T-cell (primary cell): ENCODE measurements at regions not wholly inside any gene's neighbourhood (a gene's known extent, or its start where the extent isn't known, plus 50 kb on each side); places are given as distances from the start of the nearest gene placed in this dataset.

ENCODE experiments used
- ATAC-seq, 4 experiments: fragments of 200-7000 bp in 3 of 4; fragments of 150-1000 bp in 1 of 4; cut with Tn5 transposase; replicated peaks in 1 of 4; 1 replicate in 3 of 4; 2 replicates in 1 of 4; pipeline ENCODE4 v1.10.0; 2021; ENCODE audit warnings: moderate library complexity in 3 of 4, mild to moderate bottlenecking in 2 of 4, moderate number of reproducible peaks in 1 of 4
- CTCF ChIA-PET, 2 donors: fragments of 300-600 bp; sonication (Branson Sonifier 250); formaldehyde crosslinking; loops; one replicate each; lab custom pipeline; 2022; ENCODE audit warnings: antibody characterized with exemption in 2 of 2; lab: Charles Lee
- POLR2A ChIA-PET, 2 donors: fragments of 300-600 bp; sonication (Branson Sonifier 250); formaldehyde crosslinking; loops; one replicate each; lab custom pipeline; 2022; ENCODE audit warnings: antibody characterized with exemption in 2 of 2; lab: Charles Lee
- DNase-seq, 35 experiments: peaks; one replicate each; pipeline versions ENCODE4 v3.0.0 to v3.0.0-alpha.2; 2013 to 2023
- H3K27ac ChIP-seq: one replicate; pipeline ENCODE4 v1.5.1; 2013; ENCODE audit warnings: low read length
- H3K27me3 ChIP-seq, 2 experiments: replicated peaks in 1 of 2; 1 replicate in 1 of 2; 2 replicates in 1 of 2; pipeline versions ENCODE4 v1.6.1 to v1.7.0; 2013; ENCODE audit warnings: low read length in 1 of 2, mixed read lengths in 1 of 2; ENCODE audit not compliant: control insufficient read depth in 2 of 2, insufficient read depth in 2 of 2; ENCODE audit errors: extremely low read depth in 1 of 2
- H3K36me3 ChIP-seq, 2 donors: 1 replicate in 1 of 2; 2 replicates in 1 of 2; pipeline versions ENCODE4 v1.6.1 to v1.7.0; 2013; ENCODE audit warnings: low read length in 1 of 2; ENCODE audit not compliant: control insufficient read depth in 2 of 2, insufficient read depth in 1 of 2; ENCODE audit errors: extremely low read depth in 1 of 2
- H3K4me1 ChIP-seq, 2 experiments: 1 replicate in 1 of 2; 2 replicates in 1 of 2; pipeline versions ENCODE4 v1.6.1 to v1.7.0; 2013; ENCODE audit warnings: low read length in 2 of 2, mixed read lengths in 1 of 2; ENCODE audit not compliant: insufficient read depth in 2 of 2, control insufficient read depth in 1 of 2; ENCODE audit errors: extremely low read depth in 1 of 2
- H3K4me3 ChIP-seq, 2 donors: 1 replicate in 1 of 2; 2 replicates in 1 of 2; pipeline versions ENCODE4 v1.5.1 to v1.7.0; 2013; ENCODE audit warnings: mild to moderate bottlenecking in 2 of 2, low read length in 1 of 2, moderate library complexity in 1 of 2; ENCODE audit not compliant: control insufficient read depth in 1 of 2; ENCODE audit errors: extremely low read depth in 1 of 2
- H3K9me3 ChIP-seq: 2 replicates; pipeline ENCODE4 v1.7.0; 2013
- H3K27ac Mint-ChIP-seq, 2 donors: one replicate each; pipeline ENCODE4 v1.8.0; 2020 to 2021; ENCODE audit warnings: mild to moderate bottlenecking in 2 of 2, mixed read lengths in 2 of 2
- H3K27me3 Mint-ChIP-seq, 2 donors: one replicate each; pipeline ENCODE4 v1.8.0; 2021 to 2022; ENCODE audit warnings: mixed read lengths in 2 of 2
- H3K36me3 Mint-ChIP-seq: one replicate; pipeline ENCODE4 v1.8.0; 2021; ENCODE audit warnings: mixed read lengths
- H3K4me1 Mint-ChIP-seq, 3 donors: one replicate each; pipeline ENCODE4 v1.8.0; 2020 to 2022; ENCODE audit warnings: mixed read lengths in 3 of 3, mild to moderate bottlenecking in 1 of 3
- H3K4me3 Mint-ChIP-seq, 3 donors: one replicate each; pipeline ENCODE4 v1.8.0; 2020 to 2022; ENCODE audit warnings: mild to moderate bottlenecking in 3 of 3, mixed read lengths in 3 of 3, moderate library complexity in 3 of 3
- H3K9me3 Mint-ChIP-seq, 3 donors: one replicate each; pipeline ENCODE4 v1.8.0; 2020 to 2022; ENCODE audit warnings: mixed read lengths in 3 of 3
- WGBS: methylation state at CpG from one replicate; pipeline ENCODE4 v1.1.5; 2013; ENCODE audit warnings: missing lambda C conversion rate; ENCODE audit not compliant: insufficient coverage; 5-methylcytosine and 5-hydroxymethylcytosine counted together

DNA sequence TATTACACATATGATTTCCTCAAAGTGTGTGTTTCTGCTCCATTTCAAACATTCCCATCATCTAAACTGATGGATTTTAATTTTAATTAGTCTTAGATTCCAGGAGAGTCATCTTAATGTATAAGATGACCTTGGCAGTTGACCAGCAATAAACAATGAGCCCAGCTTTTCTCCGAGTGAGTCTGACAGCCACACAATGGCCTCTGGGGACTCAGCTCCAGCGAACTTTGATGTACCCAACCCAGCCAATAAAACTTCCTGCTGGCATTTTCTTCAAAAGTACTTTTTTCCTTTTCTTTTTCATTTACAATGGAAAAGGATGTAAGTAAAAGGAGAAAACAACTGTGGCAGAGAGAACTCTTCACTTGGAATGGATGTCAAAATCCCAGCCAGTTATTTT is 139.1 kb upstream of the CTBP2 start:
- Mint-ChIP-seq H3K4me3 (no peak overlapping the region), H3K27me3 (peaks cover 1 to 5% of the 10 kb centered on the region in 2 donors)
- no CpG with 5 or more reads among the region's 2 CpGs for WGBS

GRCh38 chr10:125296598-125296997 is 136.2 kb upstream of the CTBP2 start:
- DNase-seq (no peak), ATAC-seq (no peak)
- Mint-ChIP-seq H3K9me3 (peaks cover 0 to 22% (median 3%) of the 10 kb centered on the region in 3 donors), H3K4me1 (no peaks in the 10 kb centered on the region), H3K27me3 (peaks cover 0 to 1% of the 10 kb centered on the region in 2 donors), H3K36me3 (no peaks in the 10 kb centered on the region), H3K4me3 (no peak overlapping the region), H3K27ac (no peak overlapping the region)
- Histone ChIP-seq H3K9me3 (no peaks in the 10 kb centered on the region), H3K4me1 (no peaks in the 10 kb centered on the region), H3K36me3 (no peaks in the 10 kb centered on the region), H3K27me3 (peaks cover 0 to 3% of the 10 kb centered on the region in 2 experiments), H3K4me3 (no peak overlapping the region), H3K27ac (no peak overlapping the region)
- CTCF ChIA-PET = no interaction called here
- WGBS = 76% methylated on average over 9 of the region's 9 CpGs
- POLR2A ChIA-PET = no interaction called here

More for the DNA sequence above, 139.1 kb upstream of the CTBP2 start:
- Histone ChIP-seq H3K4me3 (no peak overlapping the region), H3K27ac (no peak overlapping the region), H3K9me3 (no peaks in the 10 kb centered on the region), H3K36me3 (no peaks in the 10 kb centered on the region), H3K4me1 (no peaks in the 10 kb centered on the region), H3K27me3 (peaks cover 0 to 6% of the 10 kb centered on the region in 2 experiments)
- DNase-seq (no peak), ATAC-seq (no peak)
- Mint-ChIP-seq H3K27ac (no peak overlapping the region), H3K9me3 (peaks cover 0 to 15% (median 0%) of the 10 kb centered on the region in 3 donors), H3K4me1 (no peaks in the 10 kb centered on the region), H3K36me3 (no peaks in the 10 kb centered on the region)
- ChIA-PET CTCF (no interaction called here), POLR2A (no interaction called here)

- H3K4me3 Mint-ChIP-seq = no peak overlapping the region
- H3K27ac ChIP-seq = no peak overlapping the region
- H3K36me3 Mint-ChIP-seq = no peaks in the 10 kb centered on the region
- DNase-seq = no peak
- peaks cover 0 to 3% of the 10 kb centered on the region in 2 experiments for H3K27me3 ChIP-seq
- H3K27me3 Mint-ChIP-seq = no peaks in the 10 kb centered on the region
- no peaks in the 10 kb centered on the region for H3K4me1 ChIP-seq
- ChIA-PET CTCF (no interaction called here), POLR2A (no interaction called here)
- ATAC-seq = no peak
- no peak overlapping the region for H3K4me3 ChIP-seq
- no CpG with 5 or more reads among the region's 2 CpGs for WGBS
- H3K36me3 ChIP-seq = no peaks in the 10 kb centered on the region
- no peaks in the 10 kb centered on the region for H3K9me3 ChIP-seq
- H3K4me1 Mint-ChIP-seq = no peaks in the 10 kb centered on the region
- peaks cover 0 to 20% (median 3%) of the 10 kb centered on the region in 3 donors for H3K9me3 Mint-ChIP-seq
- H3K27ac Mint-ChIP-seq = no peak overlapping the region
These were observed 133.7 kb upstream of the CTBP2 start for GRCh38 chr10:125294109-125294508.

DNA sequence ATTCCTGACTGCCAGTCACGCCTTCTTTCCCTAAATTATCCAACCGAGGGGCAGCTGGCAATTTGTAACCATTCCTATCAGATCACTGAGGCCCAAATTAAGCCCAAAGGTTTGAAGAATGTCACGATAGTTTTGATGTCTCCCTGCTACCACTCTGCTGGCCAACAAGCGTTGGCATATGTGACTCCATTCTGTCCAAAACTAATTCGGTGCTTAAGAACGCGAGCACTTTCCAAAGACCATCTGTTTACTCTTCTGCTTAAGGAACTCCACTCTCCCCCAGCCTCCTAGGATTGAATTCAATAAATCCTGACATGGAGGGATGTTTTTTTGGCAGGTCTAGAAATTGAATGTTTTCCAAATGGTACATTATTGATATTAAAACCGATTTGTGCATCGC is 131.5 kb upstream of the CTBP2 start:
- no peaks in the 10 kb centered on the region for H3K36me3 ChIP-seq
- ChIA-PET CTCF (no interaction called here), POLR2A (no interaction called here)
- ATAC-seq (no peak), DNase-seq (no peak)
- H3K27me3 ChIP-seq = peaks cover 0 to 3% of the 10 kb centered on the region in 2 experiments
- H3K4me1 ChIP-seq = no peaks in the 10 kb centered on the region
- H3K9me3 ChIP-seq = no peaks in the 10 kb centered on the region
- Mint-ChIP-seq H3K4me3 (no peak overlapping the region), H3K36me3 (no peaks in the 10 kb centered on the region), H3K4me1 (no peaks in the 10 kb centered on the region), H3K9me3 (peaks cover 5 to 29% (median 9%) of the 10 kb centered on the region in 3 donors), H3K27me3 (peaks cover 6 to 9% of the 10 kb centered on the region in 2 donors), H3K27ac (no peak overlapping the region)
- no peak overlapping the region for H3K27ac ChIP-seq
- no peak overlapping the region for H3K4me3 ChIP-seq
- WGBS = 82% methylated on average over 5 of the region's 9 CpGs

DNA sequence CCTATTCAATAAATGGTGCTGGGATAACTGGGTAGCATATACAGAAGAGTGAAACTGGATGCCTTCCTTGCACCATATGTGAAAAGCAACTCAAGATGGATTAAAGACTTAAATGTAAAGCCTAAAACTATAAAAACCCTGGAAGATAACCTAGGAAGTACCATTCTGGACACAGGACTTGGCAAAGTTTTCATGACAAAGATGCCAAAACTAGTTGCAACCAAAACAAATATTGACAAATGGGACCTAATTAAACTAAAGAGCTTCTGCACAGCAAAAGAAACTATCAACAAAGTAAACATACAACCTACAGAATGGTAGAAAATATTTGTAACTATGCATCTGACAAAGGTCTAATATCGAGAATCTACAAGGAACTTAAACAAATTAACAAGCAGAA is 129.1 kb upstream of the CTBP2 start:
- DNase-seq = no peak
- Mint-ChIP-seq H3K36me3 (no peaks in the 10 kb centered on the region), H3K4me1 (no peaks in the 10 kb centered on the region), H3K27me3 (peaks cover 10 to 14% of the 10 kb centered on the region in 2 donors), H3K27ac (no peak overlapping the region), H3K4me3 (no peak overlapping the region), H3K9me3 (peaks cover 5 to 18% (median 9%) of the 10 kb centered on the region in 3 donors)
- ATAC-seq = no peak
- H3K4me1 ChIP-seq = no peaks in the 10 kb centered on the region
- no peak overlapping the region for H3K4me3 ChIP-seq
- H3K36me3 ChIP-seq = no peaks in the 10 kb centered on the region
- 40% methylated on average over 1 of the region's 1 CpG for WGBS
- POLR2A ChIA-PET = no interaction called here
- H3K27ac ChIP-seq = no peak overlapping the region
- no peaks in the 10 kb centered on the region for H3K27me3 ChIP-seq
- CTCF ChIA-PET = no interaction called here
- no peaks in the 10 kb centered on the region for H3K9me3 ChIP-seq

DNA sequence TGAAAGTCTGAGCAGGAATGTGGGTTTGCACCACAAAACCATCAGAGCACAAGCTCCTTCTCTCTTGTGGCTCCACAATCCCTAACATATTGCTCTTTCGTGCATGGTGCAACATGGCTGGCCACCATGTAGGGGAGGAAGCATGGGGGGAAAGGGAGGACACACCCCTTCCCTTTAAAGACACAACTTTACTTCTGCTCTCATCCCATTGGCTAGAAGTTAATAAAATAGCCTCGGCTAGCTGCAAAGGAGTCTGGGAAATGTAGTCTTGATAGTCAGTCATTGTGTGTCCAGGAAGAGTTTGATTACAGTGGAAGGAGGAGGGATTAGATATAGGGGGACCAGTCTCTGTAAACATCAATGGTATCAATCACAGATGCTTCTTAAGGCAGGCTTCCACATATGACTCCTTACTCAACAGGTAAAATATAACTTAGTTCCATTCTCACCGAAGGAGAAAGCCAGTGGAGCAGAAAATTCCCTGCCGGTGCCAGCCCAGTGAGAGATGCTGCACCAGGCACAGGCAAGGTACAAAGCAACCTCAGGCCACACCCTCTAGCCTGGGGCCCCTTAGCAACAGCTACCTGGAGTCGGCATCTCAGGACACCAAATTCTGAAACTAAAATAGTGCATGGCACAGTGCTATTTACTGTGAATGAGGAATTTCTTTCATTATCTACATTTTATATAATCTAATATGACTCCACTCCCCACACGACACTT is 124.7 kb upstream of the CTBP2 start:
- peaks cover 5 to 14% (median 6%) of the 10 kb centered on the region in 3 donors for H3K9me3 Mint-ChIP-seq
- DNase-seq (no peak), ATAC-seq (no peak)
- H3K4me1 Mint-ChIP-seq = no peaks in the 10 kb centered on the region
- WGBS = 100% methylated on average over 2 of the region's 6 CpGs
- Histone ChIP-seq H3K4me3 (no peak overlapping the region), H3K27me3 (no peaks in the 10 kb centered on the region), H3K4me1 (no peaks in the 10 kb centered on the region), H3K27ac (no peak overlapping the region), H3K36me3 (no peaks in the 10 kb centered on the region), H3K9me3 (no peaks in the 10 kb centered on the region)
- no peak overlapping the region for H3K27ac Mint-ChIP-seq
- H3K27me3 Mint-ChIP-seq = peaks cover 22 to 26% of the 10 kb centered on the region in 2 donors
- CTCF ChIA-PET = no interaction called here
- POLR2A ChIA-PET = no interaction called here
- H3K36me3 Mint-ChIP-seq = no peaks in the 10 kb centered on the region
- no peak overlapping the region for H3K4me3 Mint-ChIP-seq
